GM19397 (cell line): ENCODE measurements at regions not wholly inside any gene's neighbourhood (a gene's known extent, or its start where the extent isn't known, plus 50 kb on each side); places are given as distances from the start of the nearest gene placed in this dataset.

ENCODE experiments used
- ATAC-seq: cut with Tn5 transposase; IDR thresholded peaks from one replicate; pipeline ENCODE4 v1.9.1; 2021; ENCODE audit warnings: mild to moderate bottlenecking, moderate library complexity; ENCODE audit not compliant: unreplicated experiment

DNA sequence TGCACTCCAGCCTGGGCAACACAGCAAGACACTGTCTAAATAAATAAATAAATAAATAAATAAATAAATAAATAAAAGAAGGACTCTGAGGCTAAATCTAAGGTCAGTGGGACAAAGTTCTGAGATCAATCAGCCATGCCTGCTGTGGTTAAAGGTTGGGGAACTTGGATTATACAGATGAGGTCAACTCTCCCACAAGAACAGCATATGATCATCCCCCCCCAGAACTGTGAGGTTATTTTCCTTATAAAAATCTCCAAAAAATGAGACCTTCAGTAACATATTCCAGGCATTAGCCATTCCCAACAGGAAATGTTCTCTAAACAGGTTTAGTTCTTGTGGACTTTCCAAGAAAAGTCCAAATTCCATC, 90.3 kb downstream of the C16orf95 start:
- ATAC-seq = no peak

- ATAC-seq = no peak
These were observed 89.8 kb downstream of the C16orf95 start for GRCh38 chr16:87227296-87227951.

DNA sequence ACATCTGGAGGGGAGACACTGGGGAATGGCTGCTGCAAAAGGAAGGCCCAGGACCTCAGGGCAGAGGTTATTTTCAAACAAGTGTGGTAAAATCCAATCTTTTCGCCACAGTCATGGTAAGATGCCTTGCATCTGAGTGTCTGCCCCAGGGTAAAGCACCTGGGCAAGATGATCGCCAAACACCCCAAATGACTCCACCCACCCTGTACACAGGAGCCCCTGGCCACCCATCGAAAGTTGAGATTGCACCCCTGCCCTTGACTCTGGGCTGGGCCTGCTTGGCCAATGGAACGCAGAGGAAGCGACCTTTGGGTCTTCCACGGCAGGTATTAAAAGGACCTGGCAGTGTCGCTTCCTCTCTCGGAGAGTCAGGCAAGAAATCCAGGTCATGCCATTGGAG, 88.8 kb downstream of the C16orf95 start:
- no peak for ATAC-seq

GRCh38 chr16:87229230-87230188, 87.7 kb downstream of the C16orf95 start:
- no peak for ATAC-seq

- ATAC-seq = no peak
These were observed 86.6 kb downstream of the C16orf95 start for GRCh38 chr16:87230571-87230970.

GRCh38 chr16:87231295-87231694, 85.9 kb downstream of the C16orf95 start:
- no peak for ATAC-seq

GRCh38 chr16:87231911-87232310, 85.3 kb downstream of the C16orf95 start:
- ATAC-seq = no peak

- ATAC-seq = no peak
These were observed 83.3 kb downstream of the C16orf95 start for GRCh38 chr16:87233928-87234327.

DNA sequence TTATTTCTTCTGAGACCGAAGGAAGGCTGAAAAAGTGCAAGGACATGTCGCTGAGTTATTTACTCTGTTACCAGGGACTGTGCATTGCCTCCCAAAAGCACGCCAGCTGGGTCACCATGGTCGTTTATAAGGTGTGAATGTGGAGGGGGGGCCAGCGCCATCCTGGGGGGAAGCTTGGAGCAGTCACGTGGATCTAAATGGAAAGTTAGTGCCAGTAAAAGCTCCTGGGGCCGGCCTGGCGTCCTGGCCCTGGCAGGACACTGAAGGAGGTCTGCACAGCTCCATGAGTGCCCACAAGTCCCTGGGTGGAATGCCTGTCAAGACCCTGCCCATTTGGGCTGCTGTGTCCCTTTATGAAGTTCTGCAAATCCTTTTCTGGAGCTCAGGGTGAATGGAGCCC, 82.6 kb downstream of the C16orf95 start:
- no peak for ATAC-seq

- no peak for ATAC-seq
These were observed 81.2 kb downstream of the C16orf95 start for GRCh38 chr16:87235810-87236515.

DNA sequence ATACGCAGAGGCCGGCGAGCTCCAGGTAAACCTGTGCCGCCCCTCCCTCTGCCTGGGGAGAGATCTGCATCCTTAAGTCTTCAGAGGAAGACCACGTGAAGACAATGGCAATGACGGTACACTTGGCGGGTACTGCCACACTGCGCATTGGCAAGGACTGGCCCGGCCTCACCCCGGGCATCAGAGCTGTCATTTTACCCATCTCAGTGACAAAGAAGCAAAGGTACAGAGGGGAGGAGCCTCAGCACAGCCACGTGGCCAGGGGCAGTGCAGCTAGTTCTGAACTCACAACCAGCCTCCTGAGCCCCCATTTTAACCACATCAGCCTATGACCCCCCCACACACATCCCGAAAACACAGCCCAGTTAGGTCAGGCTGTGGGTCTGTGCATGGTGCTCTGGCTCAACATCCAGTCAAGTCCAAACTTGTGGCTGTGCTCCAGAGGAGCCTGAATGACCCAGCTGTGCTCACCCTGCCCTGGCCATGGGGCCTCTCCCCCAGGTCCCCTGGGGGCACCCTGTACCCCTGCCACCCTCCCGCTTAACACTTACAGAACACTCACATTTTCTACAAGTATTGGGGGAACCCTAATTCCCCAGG, 80.6 kb downstream of the C16orf95 start:
- no peak for ATAC-seq

DNA sequence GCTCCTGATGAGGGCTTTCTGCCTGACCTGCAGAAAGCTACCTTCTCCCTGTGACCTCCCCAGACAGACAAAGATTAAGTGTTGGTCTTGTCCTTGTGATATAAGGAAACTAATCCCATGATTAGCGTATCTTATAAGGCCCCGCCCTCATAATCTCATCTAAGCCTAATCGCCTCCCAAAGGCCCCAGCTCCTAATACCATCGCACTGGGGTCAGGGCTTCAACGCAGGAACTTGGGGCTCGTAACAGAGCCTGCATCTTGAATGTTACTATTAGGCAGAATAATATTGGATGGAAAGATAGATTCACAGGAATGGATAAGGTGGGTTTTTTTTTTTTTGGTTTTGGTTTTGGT, 78.9 kb downstream of the C16orf95 start:
- no peak for ATAC-seq

DNA sequence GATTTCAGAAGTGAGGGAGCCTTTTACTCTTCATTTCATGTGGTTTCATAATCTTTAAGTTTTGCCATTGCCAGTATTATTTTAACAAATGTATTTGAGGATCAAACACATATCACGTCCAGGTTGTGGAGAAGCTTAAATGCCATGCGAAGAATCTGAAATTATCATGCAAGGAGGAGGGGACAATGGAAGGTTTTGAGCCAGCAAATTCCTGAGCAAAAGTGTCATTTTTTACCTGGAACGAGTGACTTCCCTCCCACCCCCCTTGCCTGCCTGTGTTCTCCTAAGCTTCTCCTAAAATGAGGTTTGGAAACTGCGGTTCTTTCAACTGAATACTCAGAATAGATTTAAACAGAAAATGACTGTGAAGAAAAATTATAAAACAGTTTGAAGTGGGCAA, 77.6 kb downstream of the C16orf95 start:
- ATAC-seq = no peak

DNA sequence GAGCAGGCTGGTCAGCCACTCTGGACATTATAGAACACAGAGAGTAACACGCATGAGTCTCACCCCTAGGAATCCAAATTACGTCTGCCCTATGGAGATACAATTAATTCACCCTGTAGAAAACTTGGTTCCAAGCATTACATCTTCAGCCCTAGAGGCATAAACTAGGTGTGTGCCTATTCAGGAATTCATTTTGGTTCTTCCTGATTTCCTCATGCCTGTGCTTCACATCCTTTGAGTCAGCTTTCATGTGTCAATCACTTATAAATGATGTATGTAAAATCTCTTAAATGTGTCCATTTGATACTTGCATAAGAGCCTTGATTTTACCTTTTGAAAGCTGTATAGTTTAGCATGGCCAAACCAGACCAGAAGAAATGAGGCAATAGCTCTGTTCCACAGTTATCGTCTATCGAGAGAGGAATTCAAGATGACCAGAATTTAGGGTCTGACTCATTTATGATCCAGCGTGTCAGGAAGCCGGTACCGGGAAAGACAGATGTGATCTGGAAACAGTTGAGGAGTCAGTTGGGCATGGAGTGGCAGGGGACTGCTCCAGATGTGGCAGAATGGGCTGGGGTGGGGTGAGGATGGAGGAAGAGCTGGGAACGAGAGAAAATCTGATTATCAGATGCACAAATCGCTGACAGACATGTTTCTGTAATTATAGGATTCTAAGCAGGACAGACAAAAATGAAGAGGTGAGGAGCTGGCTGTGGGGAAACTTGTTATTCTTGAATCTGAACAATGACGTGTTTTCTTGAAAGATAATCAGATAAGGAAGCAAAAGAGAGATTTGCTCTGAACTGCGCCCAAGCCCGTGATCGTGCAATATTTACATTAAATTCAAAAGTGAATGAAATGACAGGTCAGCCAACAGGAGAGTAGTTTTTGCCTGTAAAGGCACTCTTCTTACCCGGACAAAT, 76.7 kb downstream of the C16orf95 start:
- no peak for ATAC-seq

DNA sequence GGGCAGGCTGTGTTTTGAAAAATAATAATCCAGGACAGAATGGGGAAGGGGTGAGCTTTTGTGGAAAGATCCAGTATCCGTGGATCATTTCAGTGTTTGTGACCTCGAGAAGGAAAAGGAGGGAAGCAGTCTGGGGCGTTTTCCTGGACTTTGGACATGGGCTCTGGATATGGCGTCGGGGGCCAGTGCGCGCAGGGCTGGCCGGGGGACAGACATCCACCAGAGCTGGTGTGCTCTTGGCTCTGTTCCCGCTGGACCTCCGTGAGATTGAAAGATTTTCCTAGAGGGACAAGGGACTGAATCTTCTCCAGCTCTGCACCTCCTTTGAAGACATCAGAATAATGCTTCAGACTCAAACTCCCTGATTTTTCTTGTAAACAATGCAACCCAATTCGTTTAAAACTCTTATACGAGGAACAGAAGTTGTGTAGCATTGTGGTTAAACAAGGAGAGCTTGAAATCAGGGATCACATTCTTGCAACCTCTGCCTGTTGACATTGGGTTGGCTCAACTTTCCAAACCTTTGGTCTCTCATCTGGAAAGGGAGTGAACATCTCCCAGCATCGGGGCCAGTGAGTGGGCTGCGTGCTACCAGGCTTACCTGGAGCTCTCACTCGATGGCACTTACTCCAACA, 75.9 kb downstream of the C16orf95 start:
- ATAC-seq = no peak

- no peak for ATAC-seq
These were observed 73.7 kb downstream of the C16orf95 start for GRCh38 chr16:87243478-87243877.

DNA sequence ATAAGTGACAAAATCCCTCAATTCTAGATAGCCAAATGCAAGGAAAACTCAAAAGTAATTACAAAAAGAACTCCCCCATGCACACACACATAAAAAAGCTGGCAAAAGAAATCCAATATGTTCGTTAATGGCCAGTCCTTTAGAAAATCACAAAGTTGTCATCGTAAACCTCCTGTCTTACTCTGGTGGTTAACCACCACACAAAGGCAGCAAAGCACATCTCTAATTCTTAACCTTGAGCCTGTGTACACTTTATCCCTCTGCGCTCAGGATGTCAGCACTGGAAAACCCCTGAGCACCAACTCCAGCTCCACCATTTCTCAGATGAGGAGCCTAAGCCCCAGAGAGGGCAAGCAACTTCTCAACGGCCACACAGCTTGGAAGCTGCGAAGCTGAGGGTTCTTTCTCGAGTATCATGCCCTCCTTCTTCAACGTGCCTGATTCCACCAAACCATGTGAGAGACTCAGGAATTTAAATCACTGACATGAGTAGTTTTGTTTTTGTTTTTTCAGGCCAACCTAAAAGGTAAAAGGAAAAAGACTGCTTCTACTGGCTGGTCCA, 72.5 kb downstream of the C16orf95 start:
- no peak for ATAC-seq

DNA sequence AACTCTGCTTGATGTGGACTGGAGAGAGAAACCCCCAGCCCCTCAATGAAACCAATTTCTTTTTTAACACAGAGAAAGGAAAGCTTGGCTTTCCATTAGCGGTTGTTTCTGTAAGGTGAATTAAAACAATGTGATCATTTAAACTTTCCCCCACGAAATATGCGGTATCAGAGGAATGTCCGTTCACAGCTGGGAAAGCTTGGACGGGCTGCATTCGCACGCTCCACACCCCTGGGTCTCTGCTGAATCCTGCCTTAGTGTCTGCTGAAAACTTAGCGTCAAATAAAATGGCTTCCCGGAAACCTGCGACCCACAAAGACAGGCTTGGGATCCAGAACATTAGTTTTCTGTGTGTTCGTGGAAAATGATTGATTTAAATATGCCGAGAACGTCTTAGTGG, 71.7 kb downstream of the C16orf95 start:
- ATAC-seq = no peak

DNA sequence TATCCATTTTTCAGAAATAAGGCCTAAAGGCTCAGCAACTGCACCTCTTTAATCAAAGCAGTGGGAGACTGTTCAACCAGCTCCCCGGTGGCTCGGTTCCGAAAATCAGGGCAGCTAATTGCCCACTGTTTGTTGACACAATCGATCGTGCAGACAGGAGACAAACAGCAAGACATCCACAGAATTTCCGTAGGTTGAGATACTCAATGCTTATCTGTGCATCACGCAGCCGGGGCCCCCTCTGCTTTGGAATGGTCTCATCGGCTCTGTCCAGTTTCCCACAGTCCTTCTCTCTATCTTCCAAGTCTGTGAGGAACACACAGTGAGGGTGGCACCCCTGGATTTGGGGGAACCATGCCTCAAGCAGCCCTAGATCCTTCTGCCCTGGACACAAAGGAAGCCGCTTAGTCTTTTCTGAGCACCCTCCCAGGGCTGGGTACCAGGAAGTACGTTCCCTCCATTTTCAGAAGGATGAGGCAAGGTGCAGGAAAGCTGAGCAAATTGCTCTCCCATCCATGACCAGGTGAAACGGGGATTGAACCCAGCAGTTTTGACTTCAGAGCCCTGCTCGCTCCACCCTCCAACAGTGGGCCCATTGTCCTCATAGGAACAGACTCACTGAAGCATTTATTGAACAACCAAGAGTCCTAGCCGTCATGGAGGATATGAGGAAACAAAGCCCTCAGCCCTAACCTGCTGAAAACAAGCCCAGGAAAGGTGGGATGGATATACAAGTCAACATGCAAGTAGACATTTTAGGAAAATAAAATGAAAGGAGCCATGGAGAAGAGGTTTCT, 70.7 kb downstream of the C16orf95 start:
- no peak for ATAC-seq
